GM04503 (cell line): ENCODE measurements at regions not wholly inside any gene's neighbourhood (a gene's known extent, or its start where the extent isn't known, plus 50 kb on each side); places are given as distances from the start of the nearest gene placed in this dataset.
"Not testable (repeated sequence)": the region's sequence is repeated elsewhere in the genome, so short reads cannot be mapped to it uniquely, and the experiment has no call there.

Experiments used
- DNase-seq: peaks from one replicate; pipeline ENCODE4 v3.0.0-alpha.2; 2012; ENCODE audit warnings: low read depth

DNA sequence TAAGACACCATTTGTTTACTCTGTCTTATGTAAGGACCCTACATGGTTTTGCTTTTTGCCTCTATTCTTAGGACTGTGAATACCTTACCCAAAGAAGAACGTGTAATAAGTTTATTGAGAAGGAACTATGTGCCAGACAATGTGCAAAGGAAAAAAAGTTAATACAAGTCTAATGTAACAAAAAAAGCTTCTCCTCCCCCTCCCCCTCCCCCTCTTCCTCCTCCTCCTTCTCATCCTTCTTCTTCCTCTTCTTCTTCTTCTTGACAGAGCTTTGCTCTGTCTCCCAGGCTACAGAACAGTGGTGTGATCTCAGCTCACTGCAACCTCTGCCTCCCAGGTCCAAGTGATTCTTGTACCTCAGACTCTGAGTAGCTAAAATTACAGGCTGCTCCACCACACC is 50.9 kb upstream of the MITF start:
- no peak for DNase-seq

- DNase-seq, result no peak
These were observed 51.6 kb upstream of the MITF start for GRCh38 chr3:69687641-69688040.

DNA sequence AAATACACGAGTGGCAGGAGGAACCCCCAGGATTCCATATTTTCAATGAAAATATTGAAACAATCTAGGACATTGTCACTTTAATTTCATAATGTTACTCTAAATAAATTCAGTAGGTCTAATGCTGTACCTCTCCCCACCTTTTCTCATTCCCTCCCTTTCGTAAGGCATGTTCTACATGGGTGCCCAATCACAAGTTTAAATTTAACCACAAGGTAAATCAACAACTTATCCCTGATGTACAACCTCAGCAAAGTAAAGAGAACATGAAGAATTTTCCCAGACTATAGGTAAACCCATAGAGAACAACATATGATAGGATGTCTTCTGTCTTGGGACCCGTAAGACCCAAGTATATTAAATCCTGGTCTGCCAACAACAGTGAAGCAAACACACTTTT is 53.2 kb upstream of the MITF start:
- DNase-seq, result no peak

GRCh38 chr3:69684309-69684961 is 54.8 kb upstream of the MITF start:
- no peak for DNase-seq

DNA sequence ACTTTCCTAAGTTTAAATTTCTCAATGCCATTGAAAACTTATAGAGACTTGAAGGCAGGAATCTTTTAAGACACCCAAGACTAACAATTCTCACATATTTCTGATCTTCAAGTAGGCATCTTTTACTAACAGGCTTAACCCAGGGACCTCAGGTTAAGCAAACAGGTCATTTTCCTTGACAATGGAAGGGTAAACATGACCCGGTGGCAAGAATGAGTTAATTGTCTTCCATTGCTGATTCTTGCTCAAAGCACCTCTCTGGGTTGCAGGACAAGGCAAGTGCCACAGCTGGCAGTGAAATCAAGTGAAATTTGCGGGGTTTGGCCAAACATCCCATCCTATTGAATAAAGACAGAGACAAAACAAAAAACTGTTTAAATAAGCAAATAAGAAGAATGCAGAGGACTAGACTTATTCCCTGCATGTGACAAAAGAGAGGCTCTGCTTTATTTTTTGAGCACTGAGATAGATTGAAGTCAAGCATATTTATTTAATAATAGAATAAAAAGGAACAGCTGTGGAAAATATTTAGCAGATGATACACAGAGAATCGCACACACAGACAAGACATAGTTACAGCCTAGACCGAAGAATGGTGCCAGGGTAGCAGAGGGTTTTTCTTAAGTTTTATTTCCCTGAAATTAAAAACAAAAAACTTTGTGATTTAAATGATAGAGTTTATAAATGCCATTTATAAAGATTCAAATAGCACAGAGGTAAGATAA is 56.0 kb upstream of the MITF start:
- DNase-seq, result no peak

DNA sequence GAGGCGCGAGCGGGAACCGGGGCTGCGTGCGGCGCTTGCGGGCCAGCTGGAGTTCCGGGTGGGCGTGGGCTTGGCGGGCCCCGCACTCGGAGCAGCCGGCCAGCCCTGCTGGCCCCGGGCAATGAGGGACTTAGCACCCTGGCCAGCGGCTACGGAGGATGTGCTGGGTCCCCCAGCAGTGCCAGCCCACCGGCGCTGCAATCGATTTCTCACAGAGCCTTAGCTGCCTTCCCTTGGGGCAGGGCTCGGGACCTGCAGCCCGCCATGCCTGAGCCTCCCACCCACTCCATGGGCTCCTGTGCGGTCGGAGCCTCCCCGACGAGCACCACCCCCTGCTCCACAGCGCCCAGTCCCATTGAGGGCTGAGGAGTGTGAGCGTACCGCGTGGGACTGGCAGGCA is 61.8 kb upstream of the MITF start:
- not testable (repeated sequence) for DNase-seq

DNA sequence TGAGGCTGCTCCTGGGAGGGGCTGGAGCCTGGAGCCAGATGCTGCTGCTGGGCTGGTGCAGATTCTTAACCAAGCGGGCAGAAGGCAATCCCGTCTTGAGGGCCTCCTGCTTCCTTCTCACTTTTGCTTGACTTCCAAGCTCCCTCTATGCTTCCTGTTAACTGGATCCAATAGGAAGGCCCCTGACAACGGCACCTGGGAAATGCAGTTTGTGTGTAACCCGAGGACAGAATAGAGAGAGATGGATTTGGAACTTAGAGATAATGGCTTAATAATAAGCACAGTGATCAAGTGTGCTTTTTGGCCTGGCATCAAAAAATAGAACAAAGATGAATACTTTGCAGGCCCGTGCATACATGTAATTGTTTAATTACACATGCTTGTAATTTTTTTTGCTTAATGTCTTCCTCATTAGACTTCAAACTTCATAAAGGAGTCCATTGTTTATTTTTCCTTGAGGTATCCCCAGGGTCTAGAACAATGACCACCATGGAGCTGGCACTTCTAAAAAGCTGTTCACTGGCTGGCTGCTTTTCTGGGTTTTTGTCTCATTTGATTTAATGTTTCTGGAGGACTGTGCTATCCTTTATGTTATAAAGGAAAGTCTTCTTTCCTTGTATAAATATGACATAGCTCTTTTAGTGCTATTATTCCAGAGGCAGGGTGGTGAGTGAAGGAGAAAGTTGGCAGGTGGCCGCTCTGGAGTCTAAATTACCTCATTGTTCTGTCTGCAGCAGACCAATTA is 63.3 kb upstream of the MITF start:
- DNase-seq, result no peak

GRCh38 chr3:69674752-69675151 is 64.5 kb upstream of the MITF start:
- DNase-seq, result no peak

GRCh38 chr3:69671082-69671952 is 67.9 kb upstream of the MITF start:
- DNase-seq, result no peak

DNA sequence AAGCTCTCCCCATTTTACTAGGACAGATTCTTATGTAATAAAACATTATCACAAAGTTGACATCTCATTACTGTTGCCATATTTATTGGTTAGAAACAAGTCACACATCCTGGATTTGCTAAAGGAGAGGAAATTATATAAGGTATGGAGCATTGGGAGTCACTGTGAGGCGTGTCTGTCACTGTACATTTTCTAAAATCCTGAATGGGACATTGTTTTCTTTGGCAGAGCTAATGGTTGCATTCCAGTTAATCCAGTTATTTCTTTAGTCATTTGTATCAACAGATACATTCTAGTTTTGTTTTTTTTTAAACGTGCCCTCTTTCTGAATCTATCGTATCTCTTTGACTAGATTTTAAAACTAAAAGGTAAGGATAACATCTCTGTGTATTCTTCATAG is 70.2 kb upstream of the MITF start:
- no peak for DNase-seq

DNA sequence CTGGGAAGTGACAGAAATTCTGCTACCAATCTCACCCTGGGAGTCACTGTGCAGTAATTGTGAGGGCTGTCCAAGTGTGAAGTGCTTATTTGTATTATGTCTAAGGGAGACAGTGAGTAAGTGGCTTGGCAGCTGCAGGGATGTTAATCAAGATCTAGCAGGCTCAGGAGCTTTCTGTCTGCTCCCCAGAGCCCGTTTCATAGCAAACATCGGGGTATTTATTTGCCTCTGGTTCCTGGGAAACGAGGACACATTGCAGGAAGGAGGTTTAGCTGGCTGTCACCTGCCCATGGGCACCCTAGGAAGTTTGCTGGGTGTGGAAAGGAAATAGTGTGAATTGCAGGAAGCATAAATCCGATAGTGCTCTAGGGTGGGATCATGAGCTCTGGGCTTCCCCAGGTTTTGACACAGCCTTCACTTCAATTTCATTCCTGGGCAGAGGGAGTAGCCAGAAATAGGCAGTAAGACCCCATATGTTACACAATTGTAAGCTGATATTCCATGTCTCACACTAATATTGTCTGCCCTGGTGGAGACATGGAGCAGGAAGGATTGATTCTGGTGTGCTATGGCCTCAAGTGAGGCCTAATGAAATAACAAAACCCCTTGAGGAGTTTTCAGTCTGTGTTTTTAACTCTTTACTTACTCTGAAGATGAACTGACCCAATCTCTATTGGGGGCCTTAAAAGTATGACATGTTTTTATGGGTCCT is 74.1 kb upstream of the MITF start:
- DNase-seq, result no peak

- DNase-seq, result no peak
These were observed 78.6 kb upstream of the MITF start for GRCh38 chr3:69660631-69661030.

- no peak for DNase-seq
These were observed 79.9 kb upstream of the MITF start for GRCh38 chr3:69659180-69659910.

DNA sequence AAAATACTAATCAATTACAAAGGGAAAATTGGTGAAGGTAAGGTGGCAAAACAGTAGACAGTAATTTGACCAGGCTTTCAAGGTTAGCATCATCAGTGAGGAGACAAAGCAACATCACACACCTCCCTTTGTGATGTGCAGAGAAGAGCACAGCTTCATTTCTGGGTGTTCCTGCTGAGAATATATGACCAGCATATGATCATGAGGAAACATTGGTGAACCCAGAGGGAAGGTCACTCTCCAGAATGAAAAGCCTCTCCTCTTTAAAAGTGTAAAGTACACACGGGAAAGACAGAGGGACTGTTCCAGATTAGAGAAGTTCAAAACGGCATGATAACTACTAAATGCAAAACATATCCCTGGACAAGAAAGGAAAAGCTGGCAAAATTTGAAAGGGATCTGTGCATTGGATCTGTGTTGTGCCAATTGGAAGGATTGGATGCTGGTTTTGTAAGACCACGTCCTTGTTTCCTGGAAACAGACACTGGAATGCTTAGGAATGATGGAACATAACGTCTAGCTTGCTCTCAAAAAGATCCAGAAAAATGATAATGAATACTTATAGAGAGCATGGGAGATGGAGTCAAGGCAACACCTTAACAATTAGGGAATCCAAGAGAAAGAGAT is 80.6 kb upstream of the MITF start:
- DNase-seq, result no peak

GRCh38 chr3:69657030-69657429 is 82.2 kb upstream of the MITF start:
- not testable (repeated sequence) for DNase-seq

DNA sequence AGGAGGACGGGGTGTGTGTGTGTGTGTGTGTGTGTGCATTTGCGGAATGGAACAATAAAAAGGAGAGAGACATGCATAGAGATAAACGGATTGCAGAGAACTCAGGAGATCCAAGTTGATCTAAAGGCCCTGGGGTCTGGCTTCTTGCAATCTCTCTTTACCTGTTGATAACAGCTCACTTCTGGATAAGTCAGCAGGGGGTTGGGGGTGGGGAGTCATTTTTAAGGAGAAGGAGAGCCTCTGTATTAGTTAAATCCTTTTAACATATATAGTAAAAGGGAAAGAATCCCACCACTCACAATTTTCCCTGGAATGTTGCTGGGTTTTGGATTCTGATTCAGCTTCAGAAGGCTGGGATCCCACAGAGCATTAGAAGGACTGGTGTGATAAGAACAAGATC is 87.5 kb upstream of the MITF start:
- DNase-seq, result no peak

GRCh38 chr3:69650066-69650419 is 89.2 kb upstream of the MITF start:
- no peak for DNase-seq

- no peak for DNase-seq
These were observed 89.9 kb upstream of the MITF start for GRCh38 chr3:69649120-69650065.

DNA sequence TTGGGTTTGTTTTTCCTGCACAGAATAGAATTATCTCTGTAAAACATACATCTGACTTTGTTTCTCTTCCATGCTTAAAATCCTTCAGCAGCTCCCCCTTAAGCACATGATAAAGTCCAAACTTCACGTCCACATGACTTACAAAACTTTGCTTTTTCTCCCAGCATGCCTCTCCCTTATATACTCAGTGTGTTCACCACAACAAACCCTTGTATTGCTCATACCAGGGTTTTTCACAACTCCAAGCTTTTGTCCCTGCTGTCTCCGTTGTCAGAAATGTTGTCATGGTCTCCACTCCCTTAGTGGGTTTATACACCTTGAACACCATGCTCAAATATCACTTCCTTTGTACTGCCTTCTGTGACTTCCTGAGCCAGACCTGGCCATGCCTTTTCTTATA is 91.1 kb upstream of the MITF start:
- no peak for DNase-seq
